Iris pigment epithelial cell (primary cell): ENCODE measurements at regions not wholly inside any gene's neighbourhood (a gene's known extent, or its start where the extent isn't known, plus 50 kb on each side); places are given as distances from the start of the nearest gene placed in this dataset.

Source experiments
- DNase-seq: peaks from one replicate; pipeline ENCODE4 v3.0.0-alpha.2; 2011; ENCODE audit warnings: low read depth

- no peak for DNase-seq
Observed at GRCh38 chr9:126125577-126125976, 201.1 kb upstream of the MVB12B start.

GRCh38 chr9:126125992-126126409 is 200.6 kb upstream of the MVB12B start:
- no peak for DNase-seq

- no peak for DNase-seq
Observed at GRCh38 chr9:126126807-126127206, 199.8 kb upstream of the MVB12B start.

- DNase-seq = no peak
Observed at GRCh38 chr9:126127591-126127990, 199.0 kb upstream of the MVB12B start.

DNA sequence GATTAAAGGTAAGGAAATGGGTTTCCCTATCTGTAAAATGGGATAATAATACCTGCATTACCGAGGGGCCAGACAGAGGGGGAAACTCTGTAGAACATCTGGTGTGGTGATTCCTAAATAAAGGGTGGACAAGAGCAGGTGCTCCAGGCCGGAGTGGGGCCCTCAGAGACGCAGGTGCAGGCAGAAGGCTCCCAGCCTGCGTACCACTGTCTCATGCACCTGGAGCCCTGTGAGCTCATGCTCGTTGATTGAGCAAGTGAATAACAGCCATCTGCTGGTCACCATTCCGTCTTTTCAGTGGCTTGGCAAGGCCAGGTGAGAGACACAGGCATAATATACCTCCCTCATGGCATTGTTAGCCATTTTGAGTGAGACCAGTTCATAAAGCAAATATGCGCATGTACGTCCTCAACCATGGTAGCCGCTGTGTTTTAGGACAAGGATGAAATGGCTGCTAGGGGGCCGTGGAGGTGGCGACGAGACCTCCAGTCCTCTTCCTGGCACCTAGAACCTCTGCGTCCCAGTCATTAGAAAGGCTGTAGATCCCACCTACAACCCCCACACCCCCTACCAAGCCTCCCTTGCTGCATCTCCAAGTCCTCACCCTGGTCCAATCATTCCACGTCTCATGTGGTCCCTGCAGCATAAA is 198.0 kb upstream of the MVB12B start:
- DNase-seq = no peak

- no peak for DNase-seq
Observed at GRCh38 chr9:126131066-126132010, 195.3 kb upstream of the MVB12B start.

- no peak for DNase-seq
Observed at GRCh38 chr9:126132746-126133145, 193.9 kb upstream of the MVB12B start.

DNA sequence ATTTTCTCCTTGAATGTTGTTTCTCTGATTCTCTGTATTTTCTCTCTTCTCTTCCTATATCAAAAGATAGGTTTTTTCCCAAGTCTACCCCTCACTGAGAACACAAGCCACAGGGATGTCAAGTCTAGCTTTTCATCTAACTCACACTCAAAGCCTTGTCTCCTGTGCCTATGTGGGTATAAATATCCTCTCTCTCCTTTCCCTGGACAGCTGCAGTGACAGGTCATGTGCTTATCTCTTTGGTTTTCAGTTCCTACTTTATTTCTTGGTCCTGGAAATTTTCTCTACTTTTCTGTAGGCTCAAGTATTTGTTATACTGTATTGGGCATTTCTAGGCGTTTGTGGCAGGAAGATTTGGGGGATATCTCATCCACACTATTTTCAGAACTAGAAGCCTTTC is 182.4 kb upstream of the MVB12B start:
- DNase-seq = no peak

DNA sequence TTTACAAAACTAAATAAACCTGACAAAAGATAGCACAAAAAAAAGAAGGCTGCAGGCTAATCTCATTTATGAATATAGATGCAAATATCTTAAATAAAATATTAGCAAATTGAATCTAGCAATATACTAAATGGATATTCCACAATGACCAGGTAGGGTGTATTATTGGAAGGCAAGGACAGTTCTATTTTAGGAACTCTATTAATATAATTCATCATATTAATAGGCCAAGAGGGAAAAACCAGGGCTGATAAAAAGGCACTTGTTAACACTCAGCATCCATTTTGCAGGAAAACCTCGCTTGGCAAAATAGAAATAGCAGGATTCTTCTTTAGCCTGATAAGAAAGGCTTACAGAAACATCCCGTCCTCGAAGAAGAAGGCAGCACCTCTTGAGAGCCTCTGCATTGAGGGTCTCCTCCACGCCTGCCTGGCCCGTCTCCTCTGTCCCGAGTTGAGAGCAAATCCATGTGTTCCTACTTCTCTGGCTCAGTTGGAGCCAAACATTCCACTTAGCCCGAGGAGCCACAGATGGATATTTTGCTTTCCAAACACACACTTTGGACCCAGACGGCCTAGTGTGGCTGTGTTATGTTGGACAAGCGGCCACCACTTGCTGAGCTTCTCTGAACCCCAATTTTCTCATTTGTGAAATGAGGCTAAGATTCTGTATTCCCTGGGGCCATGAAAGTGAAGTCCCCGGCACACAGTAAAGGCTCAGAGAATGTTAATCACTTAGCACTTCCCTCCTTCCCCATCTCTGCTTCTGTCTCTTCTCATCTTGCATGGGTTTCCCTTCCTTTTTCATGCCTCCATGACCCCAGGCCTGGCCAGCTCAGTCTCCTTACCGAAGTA is 181.8 kb upstream of the MVB12B start:
- DNase-seq = no peak

DNA sequence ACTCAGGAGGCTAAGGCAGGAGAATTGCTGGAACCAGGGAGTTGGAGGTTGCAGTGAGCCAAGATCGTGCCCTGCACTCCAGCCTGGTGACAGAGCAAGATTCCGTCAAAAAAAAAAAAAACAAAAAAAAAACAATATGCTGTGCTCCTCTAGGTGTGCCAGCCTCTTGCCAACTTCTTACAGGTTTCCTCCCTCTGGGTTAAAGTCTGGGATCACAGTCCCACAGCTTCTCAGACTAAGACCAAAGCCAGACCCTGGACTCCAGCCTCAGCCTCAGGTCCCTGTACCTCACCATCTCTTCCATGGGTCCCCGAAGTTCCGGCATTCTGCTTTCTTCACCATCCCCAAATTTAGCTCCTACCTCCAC is 180.8 kb upstream of the MVB12B start:
- no peak for DNase-seq

- DNase-seq = peak; percentile 8
Observed at GRCh38 chr9:126146254-126147145, 180.1 kb upstream of the MVB12B start.

GRCh38 chr9:126147186-126147935 is 179.3 kb upstream of the MVB12B start:
- DNase-seq = no peak

DNA sequence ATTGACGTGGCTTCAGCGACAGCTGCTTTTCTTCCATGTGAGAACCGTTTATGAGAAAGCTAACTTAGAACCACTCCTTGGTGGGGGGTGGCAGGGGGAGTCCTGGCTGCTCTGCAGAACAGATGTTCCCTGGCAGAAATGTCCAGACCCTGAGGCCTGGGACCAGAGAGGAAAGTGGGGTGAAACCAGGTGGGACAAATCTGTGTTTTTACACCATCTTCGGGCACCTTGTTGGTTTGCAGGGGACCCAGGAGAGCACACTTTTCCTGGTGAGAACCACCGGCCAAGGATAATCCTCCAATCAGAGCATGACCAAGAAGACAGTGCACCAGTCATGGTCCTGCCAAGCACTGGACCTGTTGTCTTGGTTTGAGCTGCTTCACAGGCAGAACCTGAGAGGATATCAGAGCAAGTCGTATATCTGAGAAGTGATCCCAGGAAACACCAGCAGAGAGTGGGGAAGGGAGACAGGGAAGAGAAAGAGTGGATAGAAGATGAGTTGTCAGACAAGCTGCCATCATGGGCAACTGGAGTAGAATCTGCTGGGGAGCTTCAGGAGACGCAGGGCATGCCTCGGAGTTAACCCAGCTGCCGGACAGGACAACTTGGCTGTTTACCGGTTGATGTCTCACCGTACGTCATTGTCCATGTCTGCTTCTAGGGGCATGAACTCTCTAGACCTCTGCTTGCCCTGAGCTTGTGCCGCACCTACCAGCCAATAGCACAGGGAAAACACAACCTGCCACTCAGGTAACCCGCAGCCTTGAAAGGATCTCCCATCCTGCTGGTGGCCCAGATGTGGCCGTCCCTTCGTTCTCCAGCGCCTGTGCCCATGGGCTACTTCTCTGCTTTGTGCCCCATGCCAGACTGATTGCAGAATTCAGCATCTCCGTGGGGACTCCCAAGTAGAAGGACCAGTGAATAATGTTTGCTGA is 178.4 kb upstream of the MVB12B start:
- DNase-seq = no peak

- DNase-seq = no peak
Observed at GRCh38 chr9:126148994-126149393, 177.6 kb upstream of the MVB12B start.

- no peak for DNase-seq
Observed at GRCh38 chr9:126149661-126150060, 177.0 kb upstream of the MVB12B start.

DNA sequence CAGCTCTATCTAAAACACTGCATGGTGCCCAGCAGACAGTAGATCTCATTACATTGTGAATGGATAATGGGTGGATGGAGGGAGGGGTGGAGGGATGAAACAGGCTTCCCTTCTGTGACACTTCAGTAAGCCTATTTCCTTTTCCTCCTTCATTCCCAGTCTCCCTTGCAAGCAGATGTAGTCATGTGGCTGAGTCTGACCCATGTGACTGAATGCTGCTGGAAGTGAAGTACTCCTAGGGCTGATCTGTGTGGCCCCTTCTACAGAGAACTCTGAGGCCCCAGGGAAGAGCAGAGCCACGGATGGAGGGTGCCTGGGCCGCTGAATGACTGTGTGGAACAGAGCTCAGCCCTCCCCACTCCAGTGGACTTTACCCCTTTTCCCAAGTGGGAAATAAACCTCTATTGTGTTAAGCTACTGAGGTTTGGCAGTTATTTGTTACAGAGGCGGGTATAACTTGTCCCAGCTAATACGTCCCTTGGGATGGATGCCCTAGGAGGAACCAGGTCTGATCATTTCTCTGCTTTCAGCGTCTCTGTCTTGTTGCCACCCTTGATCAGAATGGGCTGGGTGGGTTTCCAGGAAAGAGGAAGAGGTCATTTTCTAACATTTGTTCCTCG is 176.1 kb upstream of the MVB12B start:
- no peak for DNase-seq

DNA sequence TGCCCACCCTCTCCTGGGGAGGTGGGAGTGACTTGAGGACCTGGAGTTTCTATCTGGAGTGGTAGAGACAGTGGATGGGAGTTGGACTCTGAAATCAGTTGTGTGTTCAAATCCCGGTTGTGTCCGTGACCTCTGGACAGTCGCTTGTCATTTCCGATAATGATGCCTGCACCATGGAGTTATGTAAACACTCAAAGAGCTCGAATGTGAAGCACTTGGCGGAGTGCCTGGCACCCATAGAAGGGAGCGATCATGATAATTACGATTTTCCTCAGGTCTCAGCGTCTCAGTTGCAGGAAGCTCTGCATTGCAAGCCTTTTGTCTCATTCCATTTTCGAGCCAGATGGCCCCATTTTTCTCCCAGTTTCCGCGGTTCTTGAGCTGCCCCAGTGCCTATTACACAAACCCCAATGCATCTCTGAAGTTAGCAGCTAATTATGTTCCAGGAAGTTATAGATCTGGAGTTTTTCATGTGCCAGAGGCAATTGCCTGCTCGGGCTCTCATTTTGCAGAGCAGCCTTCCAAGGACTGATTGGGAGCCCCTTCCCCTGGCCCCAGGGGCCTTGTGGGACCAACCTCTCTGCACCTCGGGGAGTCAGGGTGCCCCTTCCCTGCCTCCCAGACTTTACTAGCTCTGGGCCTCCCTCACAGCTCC is 175.5 kb upstream of the MVB12B start:
- no peak for DNase-seq

DNA sequence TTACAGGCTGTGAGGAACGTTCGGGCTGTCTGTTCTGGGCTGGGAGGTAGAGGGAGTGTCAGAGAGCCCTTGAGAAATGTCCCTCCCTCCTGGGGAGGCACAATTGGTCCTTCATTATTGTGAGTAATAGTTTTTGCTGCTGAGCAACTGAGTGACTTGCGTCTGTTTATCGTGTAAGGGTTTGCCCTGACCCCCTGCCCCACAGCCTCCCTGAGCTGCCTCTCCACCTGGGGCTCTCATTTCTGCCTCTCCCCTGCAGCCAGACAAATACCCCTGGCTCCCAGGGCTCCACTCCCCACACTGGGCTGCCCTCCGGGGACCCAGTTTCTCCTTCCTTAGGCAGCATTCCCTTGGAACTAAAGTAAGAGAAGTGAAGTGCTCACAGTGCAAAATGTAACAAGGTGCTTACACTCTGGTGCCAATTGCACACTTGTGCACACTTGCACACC is 174.9 kb upstream of the MVB12B start:
- no peak for DNase-seq
